ENCODE measurements at regions not wholly inside any gene's neighbourhood (a gene's known extent, or its start where the extent isn't known, plus 50 kb on each side); places are given as distances from the start of the nearest gene placed in this dataset.

DNA sequence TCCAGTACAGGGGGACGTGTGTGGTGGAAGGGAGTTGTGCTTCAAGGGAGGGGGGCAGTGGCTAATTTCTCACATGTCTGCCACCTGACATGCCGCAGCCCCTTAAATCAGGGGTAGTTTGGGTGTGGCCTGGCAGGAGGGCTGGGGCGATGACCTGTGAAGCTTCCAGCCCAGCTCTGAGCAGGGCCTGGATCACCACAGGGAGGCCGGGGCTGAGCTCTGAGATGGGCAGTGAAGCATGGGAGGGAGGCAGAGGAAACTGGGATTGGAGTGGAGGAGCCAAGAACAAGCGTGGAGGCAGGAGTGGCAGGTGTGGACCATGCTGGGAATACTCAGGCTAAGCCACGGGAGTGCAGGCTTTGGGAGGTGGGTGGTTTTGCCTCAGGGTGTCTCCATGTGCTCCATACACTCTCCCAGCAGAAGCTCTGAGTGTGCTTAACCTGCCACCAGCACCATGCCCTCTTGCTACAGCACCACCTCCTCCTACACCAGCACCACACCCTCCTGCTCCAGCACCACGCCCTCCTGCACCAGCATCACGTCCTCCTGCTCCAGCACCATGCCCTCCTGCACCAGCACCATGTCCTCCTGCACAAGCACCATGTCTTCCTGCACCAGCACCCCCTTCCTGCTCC lies 99.3 kb upstream of the SHH start:
- no peak for ATAC-seq

DNA sequence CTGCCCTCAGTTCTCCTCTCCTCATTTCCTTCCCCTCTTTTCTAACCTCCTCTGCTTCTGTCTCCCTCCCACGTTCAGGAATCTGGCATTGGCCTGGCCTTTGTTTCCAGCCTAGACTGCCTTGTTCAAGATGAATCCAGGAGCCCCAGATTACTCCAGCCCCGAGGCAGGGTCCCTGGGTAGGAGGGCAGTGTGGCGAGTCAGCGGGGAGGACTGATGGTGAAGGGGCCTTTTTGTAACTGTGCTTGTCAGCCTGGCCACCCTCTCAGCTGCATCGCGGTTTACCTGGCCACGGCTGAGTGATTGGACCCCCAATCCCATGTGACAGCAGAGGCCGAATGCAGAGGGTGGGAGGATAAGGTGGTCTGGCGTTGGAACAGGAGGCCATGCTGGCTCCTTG lies 96.1 kb upstream of the SHH start:
- Histone ChIP-seq H3K27ac (no peak overlapping the region), H3K9me3 (no peaks in the 10 kb centered on the region), H3K4me3 (no peak overlapping the region), H3K36me3 (no peaks in the 10 kb centered on the region), H3K4me1 (peaks cover 7% of the 10 kb centered on the region), H3K27me3 (ENCODE audit: low read depth) (no peaks in the 10 kb centered on the region)
- TF ChIP-seq, protein P1, sequence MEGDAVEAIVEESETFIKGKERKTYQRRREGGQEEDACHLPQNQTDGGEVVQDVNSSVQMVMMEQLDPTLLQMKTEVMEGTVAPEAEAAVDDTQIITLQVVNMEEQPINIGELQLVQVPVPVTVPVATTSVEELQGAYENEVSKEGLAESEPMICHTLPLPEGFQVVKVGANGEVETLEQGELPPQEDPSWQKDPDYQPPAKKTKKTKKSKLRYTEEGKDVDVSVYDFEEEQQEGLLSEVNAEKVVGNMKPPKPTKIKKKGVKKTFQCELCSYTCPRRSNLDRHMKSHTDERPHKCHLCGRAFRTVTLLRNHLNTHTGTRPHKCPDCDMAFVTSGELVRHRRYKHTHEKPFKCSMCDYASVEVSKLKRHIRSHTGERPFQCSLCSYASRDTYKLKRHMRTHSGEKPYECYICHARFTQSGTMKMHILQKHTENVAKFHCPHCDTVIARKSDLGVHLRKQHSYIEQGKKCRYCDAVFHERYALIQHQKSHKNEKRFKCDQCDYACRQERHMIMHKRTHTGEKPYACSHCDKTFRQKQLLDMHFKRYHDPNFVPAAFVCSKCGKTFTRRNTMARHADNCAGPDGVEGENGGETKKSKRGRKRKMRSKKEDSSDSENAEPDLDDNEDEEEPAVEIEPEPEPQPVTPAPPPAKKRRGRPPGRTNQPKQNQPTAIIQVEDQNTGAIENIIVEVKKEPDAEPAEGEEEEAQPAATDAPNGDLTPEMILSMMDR (IDR thresholded peaks at IDR 0.05) = no peak
- DNase-seq (no peak), ATAC-seq (no peak)
- intact Hi-C loops (cut with DNase I) = no loop called here

More for the DNA sequence above, 99.3 kb upstream of the SHH start:
- no peaks in the 10 kb centered on the region for H3K9me3 ChIP-seq
- DNase-seq = no peak
- no peak overlapping the region for H3K4me3 ChIP-seq
- TF ChIP-seq, protein P1 (IDR thresholded peaks at IDR 0.05) = no peak
- H3K4me1 ChIP-seq = peaks cover 7% of the 10 kb centered on the region
- no peaks in the 10 kb centered on the region for H3K36me3 ChIP-seq
- no peaks in the 10 kb centered on the region for H3K27me3 ChIP-seq (ENCODE audit: low read depth)
- H3K27ac ChIP-seq = no peak overlapping the region
- intact Hi-C loops (cut with DNase I) = no loop called here

DNA sequence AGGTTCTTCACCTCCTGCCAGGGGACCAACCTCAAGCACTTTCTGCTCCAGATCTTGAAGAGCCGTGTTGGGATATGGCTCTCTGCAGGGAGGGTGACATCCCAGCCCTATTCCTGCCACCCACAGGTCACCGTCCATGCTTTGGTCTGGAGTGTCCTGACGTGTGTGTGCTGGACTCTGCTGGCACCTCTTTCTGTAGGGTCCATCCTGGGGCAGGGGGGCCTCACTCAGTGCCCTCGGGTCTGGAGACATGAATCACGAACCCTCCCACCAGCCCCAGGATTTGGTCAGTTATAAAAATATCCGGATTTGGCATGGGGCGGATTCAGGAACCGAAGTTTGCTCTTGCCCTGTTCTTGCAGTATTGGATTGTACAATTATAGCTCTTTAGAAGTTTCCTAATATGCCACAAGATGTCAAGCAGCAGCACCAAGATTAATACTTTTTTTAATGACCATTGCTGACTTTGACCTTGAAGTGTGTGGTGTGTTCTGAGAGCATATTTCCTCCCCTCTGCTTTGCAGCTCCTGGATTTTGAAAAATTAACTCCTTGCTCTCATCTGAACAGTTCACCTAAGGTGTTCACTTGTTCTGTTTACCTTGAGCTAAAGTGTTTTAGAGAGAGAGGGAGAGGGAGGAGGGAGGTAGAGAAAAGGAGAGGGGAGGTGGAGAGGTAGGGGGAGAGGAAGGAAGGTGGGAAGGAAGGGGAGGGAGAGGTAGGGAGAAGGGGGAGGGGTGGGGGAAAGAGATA lies 95.4 kb upstream of the SHH start:
- TF ChIP-seq, protein P1 (IDR thresholded peaks at IDR 0.05) = no peak
- intact Hi-C loops (cut with DNase I) = no loop called here
- Histone ChIP-seq H3K4me1 (peaks cover 7% of the 10 kb centered on the region), H3K27me3 (ENCODE audit: low read depth) (no peaks in the 10 kb centered on the region), H3K4me3 (no peak overlapping the region), H3K27ac (peak overlapping the region; percentile 13), H3K9me3 (no peaks in the 10 kb centered on the region), H3K36me3 (no peaks in the 10 kb centered on the region)
- DNase-seq (no peak), ATAC-seq (peak; percentile 75 to 82)

DNA sequence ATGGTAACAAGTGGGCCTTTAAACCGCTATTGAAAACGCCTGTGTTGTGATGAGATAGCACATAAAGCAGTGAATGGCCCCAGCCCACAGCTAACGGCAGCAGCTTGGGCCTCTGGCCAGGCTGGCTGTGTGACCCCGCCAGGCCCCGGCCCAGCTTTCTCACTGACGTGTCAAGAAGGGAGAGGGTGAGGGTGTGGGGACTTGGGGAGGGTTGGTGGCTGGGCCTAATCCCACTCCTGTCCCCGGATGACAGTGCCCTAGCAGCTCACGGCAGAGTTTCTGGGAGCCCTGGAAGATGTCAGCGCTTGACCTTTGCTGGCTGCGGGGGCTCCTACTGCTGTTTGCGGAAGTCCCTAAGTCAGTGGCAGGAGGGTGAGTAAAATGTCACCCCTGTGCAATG lies 88.9 kb upstream of the SHH start:
- Histone ChIP-seq H3K4me1 (no peaks in the 10 kb centered on the region), H3K27me3 (ENCODE audit: low read depth) (no peaks in the 10 kb centered on the region), H3K27ac (no peak overlapping the region), H3K4me3 (no peak overlapping the region), H3K9me3 (peaks cover 9% of the 10 kb centered on the region), H3K36me3 (no peaks in the 10 kb centered on the region)
- TF ChIP-seq, protein P1 (IDR thresholded peaks at IDR 0.05) = no peak
- DNase-seq (no peak), ATAC-seq (no peak)
- intact Hi-C loops (cut with DNase I) = no loop called here

DNA sequence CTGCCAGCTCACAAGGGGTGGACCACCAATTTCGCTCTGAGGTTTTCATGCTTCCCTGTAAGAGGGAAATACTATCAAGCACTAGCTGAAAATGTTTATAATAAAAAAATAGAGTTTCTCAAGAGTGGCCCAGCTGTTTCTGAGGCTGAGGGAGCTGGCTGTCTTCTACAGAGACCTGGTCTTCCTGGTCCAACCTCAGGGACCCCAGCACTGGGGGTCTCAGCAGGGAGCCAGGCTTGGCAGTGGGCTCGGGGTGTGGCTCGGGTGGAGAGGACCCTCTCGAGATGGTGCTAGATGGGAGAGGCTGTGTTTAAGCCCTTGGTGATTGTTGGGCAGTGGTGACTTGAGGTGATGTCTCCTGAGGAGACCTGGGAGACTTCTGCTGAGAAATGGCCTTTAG lies 87.3 kb upstream of the SHH start:
- H3K27me3 ChIP-seq (ENCODE audit: low read depth) = no peaks in the 10 kb centered on the region
- DNase-seq = no peak
- ATAC-seq = no peak

More for the DNA sequence above, 87.3 kb upstream of the SHH start:
- Histone ChIP-seq H3K36me3 (no peaks in the 10 kb centered on the region), H3K4me1 (no peaks in the 10 kb centered on the region), H3K27ac (no peak overlapping the region), H3K4me3 (no peak overlapping the region), H3K9me3 (peaks cover 9% of the 10 kb centered on the region)
- intact Hi-C loops (cut with DNase I) = no loop called here
- TF ChIP-seq, protein P1 (IDR thresholded peaks at IDR 0.05) = no peak

Data from lower lobe of right lung (tissue), 2 donors.